ENCODE measurements at regions not wholly inside any gene's neighbourhood (a gene's known extent, or its start where the extent isn't known, plus 50 kb on each side); places are given as distances from the start of the nearest gene placed in this dataset.
"Not testable (repeated sequence)": the region's sequence is repeated elsewhere in the genome, so short reads cannot be mapped to it uniquely, and the experiment has no call there.

DNA sequence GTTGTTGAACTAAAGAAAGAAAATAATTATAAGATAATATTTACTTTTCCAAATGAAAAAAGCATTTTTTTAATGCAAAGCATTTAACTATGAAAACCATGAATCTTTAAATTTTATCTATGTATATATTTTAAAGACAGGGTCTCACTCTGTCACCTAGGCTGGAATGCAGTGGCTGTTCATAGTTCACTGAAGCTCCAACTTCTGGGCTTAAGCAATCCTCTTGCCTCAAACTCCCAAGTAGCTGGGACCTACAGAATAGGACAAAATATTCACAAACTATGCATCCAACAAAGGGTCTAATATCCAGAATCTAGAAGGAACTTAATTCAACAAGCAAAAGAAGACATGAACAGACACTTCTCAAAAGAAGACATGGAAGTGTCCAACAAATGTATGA, 55.9 kb upstream of the ALB start:
- no peak for DNase-seq

DNA sequence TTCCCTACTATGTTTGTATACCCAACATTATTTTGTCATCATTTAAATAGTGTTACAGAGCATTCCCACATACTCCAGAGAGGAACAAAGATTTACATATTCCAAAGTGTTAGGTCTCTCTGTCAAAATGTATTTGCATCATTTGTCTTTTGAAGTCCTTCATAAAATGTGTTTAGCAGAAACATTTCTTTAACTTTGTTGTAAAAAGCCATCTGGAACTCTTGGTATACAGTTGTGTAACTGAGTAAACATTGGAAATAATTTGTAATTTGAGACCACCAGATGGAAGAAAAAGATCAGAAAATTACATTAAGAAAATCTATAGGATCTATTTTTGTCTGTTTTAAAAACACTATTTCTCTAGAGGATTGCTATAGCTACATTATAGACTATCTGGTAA, 56.6 kb upstream of the ALB start:
- DNase-seq, result no peak

DNA sequence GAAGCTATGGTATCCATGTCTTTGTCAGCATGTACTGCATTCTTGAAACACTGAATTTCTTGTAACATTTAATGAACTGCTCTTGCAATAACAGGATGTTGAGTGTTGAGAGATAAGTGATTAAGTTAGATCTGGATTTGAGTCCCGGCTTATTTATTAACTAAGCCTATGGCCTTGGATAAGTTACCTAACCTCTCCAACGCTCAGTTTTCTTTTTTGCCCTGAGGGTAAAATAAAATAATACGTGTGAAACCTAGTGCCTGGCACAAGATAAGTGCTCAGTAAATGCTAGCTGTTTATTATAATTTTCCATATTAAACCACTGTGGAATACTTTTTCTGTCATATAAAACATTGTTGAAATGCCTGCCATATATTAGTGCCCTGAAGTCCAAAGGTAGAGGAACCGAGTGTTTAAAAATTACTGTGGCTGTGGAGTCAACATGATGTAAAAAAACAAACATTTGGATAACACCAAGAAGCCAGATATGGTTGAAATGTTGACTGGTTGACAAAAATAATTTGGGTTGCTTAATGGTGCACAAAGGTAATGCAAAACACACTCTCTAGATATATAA, 58.6 kb upstream of the ALB start:
- no peak for DNase-seq

GRCh38 chr4:73344106-73344505, 60.0 kb upstream of the ALB start:
- no peak for DNase-seq

GRCh38 chr4:73343432-73343831, 60.7 kb upstream of the ALB start:
- no peak for DNase-seq

DNA sequence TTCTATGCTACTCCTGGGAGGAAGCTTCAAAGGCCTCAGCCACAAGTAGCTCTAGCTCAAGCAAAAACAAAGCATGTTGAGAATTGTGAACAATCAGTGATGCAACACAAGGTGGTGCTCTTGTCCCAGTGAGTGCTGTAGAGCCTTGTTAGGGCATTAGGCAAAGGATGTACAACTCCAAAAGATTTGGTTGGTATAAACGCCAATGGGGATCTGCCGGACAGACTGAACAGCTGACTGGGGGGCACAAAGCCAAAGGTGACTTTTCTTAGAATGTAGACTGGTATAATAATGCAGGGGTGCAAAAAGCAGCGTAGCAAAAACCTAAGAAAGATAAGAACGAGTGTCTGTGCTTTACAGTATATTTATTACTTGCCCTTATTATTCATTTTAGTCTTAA, 62.6 kb upstream of the ALB start:
- peak; percentile 16 for DNase-seq

DNA sequence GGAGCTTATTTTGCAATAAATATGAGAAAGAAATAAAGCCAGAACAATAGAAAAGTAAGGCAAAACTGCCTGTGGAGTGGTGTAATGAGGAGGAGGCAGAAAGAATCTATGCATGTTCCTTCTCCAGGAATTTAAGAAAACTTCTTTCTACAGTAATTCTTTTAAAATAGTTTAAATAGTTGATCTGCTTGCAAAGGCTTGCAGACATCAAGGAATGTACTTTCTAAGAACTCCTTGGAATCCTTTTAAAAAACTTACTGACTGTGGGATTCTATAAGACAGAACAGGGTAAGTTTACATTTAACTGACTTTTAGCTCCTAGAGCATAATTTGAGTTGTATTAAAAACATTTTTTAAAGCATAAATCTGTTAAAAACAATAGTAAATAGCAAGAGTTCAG, 63.2 kb upstream of the ALB start:
- DNase-seq, result no peak

- DNase-seq, result no peak
These were observed 68.4 kb upstream of the ALB start for GRCh38 chr4:73335679-73336078.

DNA sequence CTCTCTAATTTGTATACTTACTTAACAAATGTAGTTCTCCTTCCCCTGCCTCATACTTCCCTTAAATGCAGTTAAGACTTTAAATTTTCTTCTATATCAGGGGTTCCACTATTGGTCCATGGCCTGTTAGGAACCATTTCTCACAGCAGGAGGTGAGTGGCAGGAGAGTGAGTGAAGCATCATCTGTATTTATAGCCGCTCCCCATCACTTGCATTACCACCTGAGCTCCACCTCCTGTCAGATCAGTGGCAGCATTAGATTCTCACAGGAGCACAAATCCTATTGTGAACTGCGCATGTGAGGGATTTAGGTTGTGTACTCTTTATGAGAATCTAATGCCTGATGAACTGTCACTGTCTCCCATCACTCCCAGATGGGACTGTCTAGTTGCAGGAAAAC, 72.1 kb upstream of the ALB start:
- not testable (repeated sequence) for DNase-seq

- DNase-seq, result no peak
These were observed 70.7 kb upstream of the ANKRD17 start for GRCh38 chr4:73329300-73329699.

DNA sequence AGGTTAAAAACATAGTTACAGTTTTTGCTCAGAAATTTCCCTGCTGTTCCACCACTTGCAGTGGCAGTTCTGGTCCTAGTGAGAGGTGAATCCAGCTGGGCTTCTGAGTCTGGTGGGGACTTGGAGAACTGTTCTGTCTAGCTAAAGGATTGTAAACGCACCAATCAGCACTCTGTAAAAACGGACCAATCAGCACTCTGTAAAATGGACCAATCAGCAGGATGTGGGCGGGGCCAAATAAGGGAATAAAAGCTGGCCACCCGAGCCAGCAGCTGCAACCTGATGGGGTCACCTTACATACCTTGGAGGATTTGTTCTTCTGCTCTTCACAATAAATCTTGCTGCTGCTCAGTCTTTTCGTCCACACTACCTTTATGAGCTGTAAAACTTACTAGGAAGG, 67.2 kb upstream of the ANKRD17 start:
- DNase-seq, result not testable (repeated sequence)

- no peak for DNase-seq
These were observed 58.5 kb upstream of the ANKRD17 start for GRCh38 chr4:73317092-73317491.

DNA sequence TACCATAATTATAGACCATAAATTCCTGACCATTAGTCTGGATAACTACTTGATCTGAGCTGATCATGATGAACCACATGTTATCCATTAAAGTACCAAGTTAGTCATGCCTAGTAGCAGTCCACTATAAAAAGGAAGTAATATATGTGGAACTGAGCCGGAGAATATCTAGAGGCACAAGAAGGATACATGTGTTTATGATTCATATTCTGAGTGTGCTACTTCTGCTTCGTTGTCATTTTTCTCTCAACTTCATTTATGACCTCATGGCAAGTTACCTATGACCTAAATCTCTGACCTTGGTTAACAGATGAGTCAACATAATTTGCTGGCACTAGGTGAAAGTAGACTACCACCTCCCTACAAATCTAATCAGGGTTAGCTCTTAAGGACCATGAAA, 56.5 kb upstream of the ANKRD17 start:
- no peak for DNase-seq

GRCh38 chr4:73312967-73313366, 54.4 kb upstream of the ANKRD17 start:
- no peak for DNase-seq

DNA sequence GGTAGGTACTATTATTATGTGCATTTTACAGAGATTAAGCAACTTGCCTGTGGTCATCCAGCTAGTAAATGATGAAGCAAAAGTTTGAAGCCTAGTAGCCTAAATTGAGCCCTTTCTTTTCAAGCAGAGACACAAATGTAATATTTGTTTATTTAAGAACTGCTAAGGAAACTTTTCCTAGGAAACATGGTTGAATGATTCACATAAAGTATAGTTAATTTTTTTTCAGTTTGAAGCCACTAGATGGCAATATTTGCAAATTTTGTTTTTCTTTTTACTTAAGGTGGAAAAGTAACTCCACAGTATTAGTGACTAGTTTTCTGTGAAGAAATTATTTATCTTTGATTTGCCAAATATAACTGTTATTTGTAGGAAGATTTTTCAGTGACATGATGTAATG, 52.8 kb upstream of the ANKRD17 start:
- DNase-seq, result no peak

GRCh38 chr4:73309211-73309610, 50.6 kb upstream of the ANKRD17 start:
- no peak for DNase-seq
